GM10266 (cell line): ENCODE measurements at regions not wholly inside any gene's neighbourhood (a gene's known extent, or its start where the extent isn't known, plus 50 kb on each side); places are given as distances from the start of the nearest gene placed in this dataset.

ENCODE experiments used
- DNase-seq: peaks from one replicate; pipeline ENCODE4 v3.0.0; 2012; ENCODE audit errors: extremely low spot score
- CTCF ChIP-seq: IDR thresholded peaks from 2 replicates; pipeline ENCODE4 v1.5.1; 2012; ENCODE audit warnings: mild to moderate bottlenecking, low read depth; ENCODE audit not compliant: control insufficient read depth, insufficient read depth; ENCODE audit errors: missing control alignments

GRCh38 chr5:111854186-111854585, 97.2 kb upstream of the NREP start:
- no peak for DNase-seq
- TF ChIP-seq CTCF, result no peak

GRCh38 chr5:111853748-111854147, 96.8 kb upstream of the NREP start:
- TF ChIP-seq CTCF, result no peak

GRCh38 chr5:111851631-111852548, 94.9 kb upstream of the NREP start:
- no peak for TF ChIP-seq CTCF
- DNase-seq, result no peak

More at GRCh38 chr5:111853748-111854147, 96.8 kb upstream of the NREP start:
- DNase-seq, result peak; percentile 11

- no peak for TF ChIP-seq CTCF
- DNase-seq, result no peak
Observed at GRCh38 chr5:111848476-111848875, 91.5 kb upstream of the NREP start.

- no peak for TF ChIP-seq CTCF
- DNase-seq, result no peak
Observed at GRCh38 chr5:111847052-111847925, 90.3 kb upstream of the NREP start.

- no peak for TF ChIP-seq CTCF
- DNase-seq, result no peak
Observed at GRCh38 chr5:111840036-111840674, 83.2 kb upstream of the NREP start.
